ENCODE measurements at regions not wholly inside any gene's neighbourhood (a gene's known extent, or its start where the extent isn't known, plus 50 kb on each side); places are given as distances from the start of the nearest gene placed in this dataset.
"Not testable (repeated sequence)": the region's sequence is repeated elsewhere in the genome, so short reads cannot be mapped to it uniquely, and the experiment has no call there.

GRCh38 chr1:91207691-91208090, 185.9 kb upstream of the ZNF644 start:
- not testable (repeated sequence) for DNase-seq (ENCODE audit: low spot score)

GRCh38 chr1:91204150-91204549, 182.3 kb upstream of the ZNF644 start:
- DNase-seq (ENCODE audit: low spot score), result not testable (repeated sequence)

GRCh38 chr1:91201694-91202093, 179.9 kb upstream of the ZNF644 start:
- DNase-seq (ENCODE audit: low spot score), result no peak

- DNase-seq (ENCODE audit: low spot score), result no peak
These were observed 179.3 kb upstream of the ZNF644 start for GRCh38 chr1:91201176-91201575.

- DNase-seq (ENCODE audit: low spot score), result no peak
These were observed 178.8 kb upstream of the ZNF644 start for GRCh38 chr1:91200675-91201074.

- DNase-seq (ENCODE audit: low spot score), result no peak
These were observed 178.2 kb upstream of the ZNF644 start for GRCh38 chr1:91199988-91200387.

- no peak for DNase-seq (ENCODE audit: low spot score)
These were observed 169.2 kb upstream of the ZNF644 start for GRCh38 chr1:91190996-91191395.

GRCh38 chr1:91189096-91189495, 167.3 kb upstream of the ZNF644 start:
- DNase-seq (ENCODE audit: low spot score), result no peak

GRCh38 chr1:91182807-91183206, 161.0 kb upstream of the ZNF644 start:
- not testable (repeated sequence) for DNase-seq (ENCODE audit: low spot score)

- DNase-seq (ENCODE audit: low spot score), result no peak
These were observed 154.4 kb upstream of the ZNF644 start for GRCh38 chr1:91176250-91176649.

- DNase-seq (ENCODE audit: low spot score), result no peak
These were observed 152.9 kb upstream of the ZNF644 start for GRCh38 chr1:91174734-91175133.

GRCh38 chr1:91173346-91173890, 151.6 kb upstream of the ZNF644 start:
- no peak for DNase-seq (ENCODE audit: low spot score)

GRCh38 chr1:91172541-91172940, 150.7 kb upstream of the ZNF644 start:
- DNase-seq (ENCODE audit: low spot score), result no peak

- no peak for DNase-seq (ENCODE audit: low spot score)
These were observed 150.1 kb upstream of the ZNF644 start for GRCh38 chr1:91171898-91172297.

GRCh38 chr1:91170571-91170970, 148.7 kb upstream of the ZNF644 start:
- DNase-seq (ENCODE audit: low spot score), result no peak

- DNase-seq (ENCODE audit: low spot score), result peak; percentile 67
These were observed 144.4 kb upstream of the ZNF644 start for GRCh38 chr1:91166106-91166712.

- peak; percentile 91 for DNase-seq (ENCODE audit: low spot score)
These were observed 143.3 kb upstream of the ZNF644 start for GRCh38 chr1:91165033-91165654.

- no peak for DNase-seq (ENCODE audit: low spot score)
These were observed 140.8 kb upstream of the ZNF644 start for GRCh38 chr1:91162613-91163012.

- DNase-seq (ENCODE audit: low spot score), result no peak
These were observed 139.9 kb upstream of the ZNF644 start for GRCh38 chr1:91161749-91162148.

- no peak for DNase-seq (ENCODE audit: low spot score)
These were observed 139.3 kb upstream of the ZNF644 start for GRCh38 chr1:91161166-91161565.

- DNase-seq (ENCODE audit: low spot score), result no peak
These were observed 138.7 kb upstream of the ZNF644 start for GRCh38 chr1:91160363-91161075.

- DNase-seq (ENCODE audit: low spot score), result no peak
These were observed 131.5 kb upstream of the ZNF644 start for GRCh38 chr1:91153341-91153740.

GRCh38 chr1:91152331-91152730, 130.5 kb upstream of the ZNF644 start:
- DNase-seq (ENCODE audit: low spot score), result no peak

Data from ecto neural progenitor cell (in vitro differentiated cells).